Mesenchymal stem cell (in vitro differentiated cells and primary cell): ENCODE measurements at regions not wholly inside any gene's neighbourhood (a gene's known extent, or its start where the extent isn't known, plus 50 kb on each side); places are given as distances from the start of the nearest gene placed in this dataset.

ENCODE experiments used
- DNase-seq: peaks from one replicate; pipeline ENCODE4 v3.0.0-alpha.2; 2013
- H2AFZ ChIP-seq: one replicate; pipeline ENCODE4 v1.6.1; 2013; ENCODE audit warnings: low read depth, mild to moderate bottlenecking, control low read depth, inconsistent platforms, low read length, moderate library complexity
- H2AK5ac ChIP-seq: 2 replicates; pipeline ENCODE4 v1.6.1; 2013; ENCODE audit warnings: low read length, moderate library complexity, mild to moderate bottlenecking, inconsistent platforms; ENCODE audit not compliant: severe bottlenecking
- H2BK120ac ChIP-seq: one replicate; pipeline ENCODE4 v1.6.1; 2013; ENCODE audit warnings: low read depth, mild to moderate bottlenecking, inconsistent platforms, low read length, moderate library complexity
- H2BK12ac ChIP-seq, 2 experiments: one replicate each; pipeline ENCODE4 v1.6.1; 2013; ENCODE audit warnings: inconsistent platforms in 2 of 2, low read length in 2 of 2, mild to moderate bottlenecking in 2 of 2, moderate library complexity in 2 of 2, control low read depth in 1 of 2
- H2BK15ac ChIP-seq: one replicate; pipeline ENCODE4 v1.6.1; 2013; ENCODE audit warnings: mild to moderate bottlenecking, low read depth, inconsistent platforms; ENCODE audit not compliant: poor library complexity, severe bottlenecking
- H2BK5ac ChIP-seq: 2 replicates; pipeline ENCODE4 v1.6.1; 2013; ENCODE audit warnings: low read depth, mild to moderate bottlenecking, low read length, control low read depth, inconsistent platforms; ENCODE audit not compliant: poor library complexity, severe bottlenecking
- H3K14ac ChIP-seq, 2 experiments: one replicate each; pipeline ENCODE4 v1.6.1; 2013; ENCODE audit warnings: inconsistent platforms in 2 of 2, low read length in 2 of 2, control low read depth in 1 of 2, mild to moderate bottlenecking in 1 of 2, moderate library complexity in 1 of 2
- H3K18ac ChIP-seq, 2 experiments: one replicate each; pipeline ENCODE4 v1.6.1; 2013; ENCODE audit warnings: inconsistent platforms in 2 of 2, low read length in 2 of 2, control low read depth in 1 of 2, low read depth in 1 of 2, mild to moderate bottlenecking in 1 of 2
- H3K23ac ChIP-seq, 2 experiments: one replicate each; pipeline ENCODE4 v1.6.1; 2013; ENCODE audit warnings: inconsistent platforms in 2 of 2, low read length in 2 of 2, mild to moderate bottlenecking in 2 of 2, moderate library complexity in 2 of 2, control low read depth in 1 of 2
- H3K27ac ChIP-seq: 2 replicates; pipeline ENCODE4 v1.5.1; 2013; ENCODE audit warnings: mild to moderate bottlenecking, moderate library complexity, low read length, control low read depth, inconsistent platforms; ENCODE audit not compliant: poor library complexity, severe bottlenecking
- H3K27me3 ChIP-seq, 2 experiments: 2 replicates each; pipeline versions ENCODE4 v1.6.1 to v1.7.0; 2013; ENCODE audit warnings: low read length in 2 of 2, mild to moderate bottlenecking in 2 of 2, moderate library complexity in 2 of 2, control low read depth in 1 of 2, inconsistent platforms in 1 of 2; ENCODE audit not compliant: control insufficient read depth in 1 of 2, insufficient read depth in 1 of 2
- H3K36me3 ChIP-seq, 2 experiments: 2 replicates each; pipeline versions ENCODE4 v1.6.1 to v1.7.0; 2013; ENCODE audit warnings: low read length in 2 of 2, control low read depth in 1 of 2, inconsistent platforms in 1 of 2, low read depth in 1 of 2, mild to moderate bottlenecking in 1 of 2; ENCODE audit not compliant: insufficient read depth in 2 of 2, control insufficient read depth in 1 of 2
- H3K4ac ChIP-seq, 2 experiments: one replicate each; pipeline ENCODE4 v1.6.1; 2013; ENCODE audit warnings: inconsistent platforms in 2 of 2, low read length in 2 of 2, mild to moderate bottlenecking in 2 of 2, moderate library complexity in 2 of 2, control low read depth in 1 of 2, low read depth in 1 of 2
- H3K4me1 ChIP-seq: 2 replicates; pipeline ENCODE4 v1.6.1; 2013; ENCODE audit warnings: low read depth, low read length, control low read depth; ENCODE audit not compliant: control insufficient read depth, insufficient read depth
- H3K4me2 ChIP-seq: 2 replicates; pipeline ENCODE4 v1.6.1; 2013; ENCODE audit warnings: low read length, mild to moderate bottlenecking, inconsistent platforms; ENCODE audit not compliant: poor library complexity, severe bottlenecking
- H3K4me3 ChIP-seq, 2 experiments: 2 replicates each; pipeline versions ENCODE4 v1.5.1 to v1.7.0; 2013; ENCODE audit warnings: low read length in 2 of 2, mild to moderate bottlenecking in 2 of 2, control low read depth in 1 of 2, low read depth in 1 of 2; ENCODE audit not compliant: insufficient read depth in 1 of 2
- H3K79me1 ChIP-seq: replicated peaks from 2 replicates; pipeline ENCODE4 v1.6.1; 2013; ENCODE audit warnings: mild to moderate bottlenecking, control low read depth, low read length, inconsistent platforms; ENCODE audit not compliant: poor library complexity, severe bottlenecking
- H3K9ac ChIP-seq: 2 replicates; pipeline ENCODE4 v1.7.0; 2013; ENCODE audit warnings: mild to moderate bottlenecking, low read length, moderate library complexity
- H3K9me3 ChIP-seq: 2 replicates; pipeline ENCODE4 v1.7.0; 2013; ENCODE audit warnings: mild to moderate bottlenecking, low read length; ENCODE audit not compliant: control insufficient read depth
- H4K8ac ChIP-seq: one replicate; pipeline ENCODE4 v1.6.1; 2013; ENCODE audit warnings: inconsistent platforms, mild to moderate bottlenecking, low read length, moderate library complexity
- H4K91ac ChIP-seq: one replicate; pipeline ENCODE4 v1.6.1; 2013; ENCODE audit warnings: mild to moderate bottlenecking, low read length, inconsistent platforms
- WGBS: methylation state at CpG from one replicate; pipeline ENCODE4 v1.1.7; 2013; ENCODE audit warnings: mixed read lengths; 5-methylcytosine and 5-hydroxymethylcytosine counted together

- Histone ChIP-seq H3K36me3 (no peaks in the 10 kb centered on the region), H2BK5ac (no peak overlapping the region), H2AK5ac (no peak overlapping the region), H3K9me3 (peaks cover 12% of the 10 kb centered on the region), H3K14ac (no peak overlapping the region), H4K91ac (no peak overlapping the region), H3K18ac (no peak overlapping the region), H3K4me3 (no peak overlapping the region), H2BK120ac (no peak overlapping the region), H2BK12ac (no peak overlapping the region), H2AFZ (no peak overlapping the region), H2BK15ac (no peak overlapping the region), H3K27me3 (no peaks in the 10 kb centered on the region), H4K8ac (no peak overlapping the region), H3K27ac (no peak overlapping the region), H3K4me2 (no peak overlapping the region), H3K4ac (no peak overlapping the region), H3K9ac (no peak overlapping the region), H3K4me1 (no peaks in the 10 kb centered on the region), H3K79me1 (no peaks in the 10 kb centered on the region), H3K23ac (no peak overlapping the region)
- 96% methylated on average over 14 of the region's 14 CpGs for WGBS
- DNase-seq: no peak
Observed at GRCh38 chr4:185895351-185895750, 83.4 kb upstream of the SORBS2 start.

GRCh38 chr4:185895866-185896265, 83.9 kb upstream of the SORBS2 start:
- H3K23ac ChIP-seq: no peak overlapping the region
- no peak overlapping the region for H3K18ac ChIP-seq
- no peak overlapping the region for H3K9ac ChIP-seq
- H2AK5ac ChIP-seq: no peak overlapping the region
- no peaks in the 10 kb centered on the region for H3K4me1 ChIP-seq
- no peak overlapping the region for H3K4ac ChIP-seq
- H2BK12ac ChIP-seq: no peak overlapping the region
- no peaks in the 10 kb centered on the region for H3K27me3 ChIP-seq
- no peak overlapping the region for H3K4me3 ChIP-seq
- no peak overlapping the region for H2BK15ac ChIP-seq
- 100% methylated on average over 2 of the region's 3 CpGs for WGBS
- no peak overlapping the region for H3K4me2 ChIP-seq
- H4K91ac ChIP-seq: no peak overlapping the region
- no peak overlapping the region for H4K8ac ChIP-seq
- no peak for DNase-seq
- H2AFZ ChIP-seq: no peak overlapping the region
- H2BK120ac ChIP-seq: no peak overlapping the region
- H3K36me3 ChIP-seq: no peaks in the 10 kb centered on the region
- H3K9me3 ChIP-seq: peaks cover 12% of the 10 kb centered on the region
- H2BK5ac ChIP-seq: no peak overlapping the region
- H3K14ac ChIP-seq: no peak overlapping the region
- no peak overlapping the region for H3K27ac ChIP-seq
- H3K79me1 ChIP-seq: no peaks in the 10 kb centered on the region

- Histone ChIP-seq H2BK120ac (no peak overlapping the region), H2BK5ac (no peak overlapping the region), H3K4me3 (no peak overlapping the region), H3K14ac (no peak overlapping the region), H3K9me3 (peaks cover 12% of the 10 kb centered on the region), H3K4me1 (no peaks in the 10 kb centered on the region), H3K36me3 (no peaks in the 10 kb centered on the region), H2AK5ac (no peak overlapping the region), H3K18ac (no peak overlapping the region), H3K27me3 (no peaks in the 10 kb centered on the region), H3K27ac (no peak overlapping the region), H3K9ac (no peak overlapping the region), H3K79me1 (no peaks in the 10 kb centered on the region), H4K91ac (no peak overlapping the region), H2BK12ac (no peak overlapping the region), H4K8ac (no peak overlapping the region), H3K23ac (no peak overlapping the region), H3K4me2 (no peak overlapping the region), H2AFZ (no peak overlapping the region), H3K4ac (no peak overlapping the region), H2BK15ac (no peak overlapping the region)
- DNase-seq: no peak
- 95% methylated on average over 11 of the region's 11 CpGs for WGBS
Observed at GRCh38 chr4:185896817-185897488, 85.0 kb upstream of the SORBS2 start.

- Histone ChIP-seq H3K18ac (no peak overlapping the region), H3K9me3 (peaks cover 5% of the 10 kb centered on the region), H3K27me3 (no peaks in the 10 kb centered on the region), H2BK5ac (no peak overlapping the region), H3K27ac (no peak overlapping the region), H2BK15ac (no peak overlapping the region), H2AK5ac (no peak overlapping the region), H2AFZ (no peak overlapping the region), H3K14ac (no peak overlapping the region), H3K4me1 (no peaks in the 10 kb centered on the region), H3K79me1 (no peaks in the 10 kb centered on the region), H3K23ac (no peak overlapping the region), H2BK12ac (no peak overlapping the region), H2BK120ac (no peak overlapping the region), H4K91ac (no peak overlapping the region), H3K4me3 (no peak overlapping the region), H3K36me3 (no peaks in the 10 kb centered on the region), H3K4me2 (no peak overlapping the region), H3K4ac (no peak overlapping the region), H3K9ac (no peak overlapping the region), H4K8ac (no peak overlapping the region)
- no peak for DNase-seq
- 60% methylated on average over 6 of the region's 8 CpGs for WGBS
Observed at GRCh38 chr4:185898413-185898812, 86.4 kb upstream of the SORBS2 start.
